ENCODE measurements at regions not wholly inside any gene's neighbourhood (a gene's known extent, or its start where the extent isn't known, plus 50 kb on each side); places are given as distances from the start of the nearest gene placed in this dataset.

DNA sequence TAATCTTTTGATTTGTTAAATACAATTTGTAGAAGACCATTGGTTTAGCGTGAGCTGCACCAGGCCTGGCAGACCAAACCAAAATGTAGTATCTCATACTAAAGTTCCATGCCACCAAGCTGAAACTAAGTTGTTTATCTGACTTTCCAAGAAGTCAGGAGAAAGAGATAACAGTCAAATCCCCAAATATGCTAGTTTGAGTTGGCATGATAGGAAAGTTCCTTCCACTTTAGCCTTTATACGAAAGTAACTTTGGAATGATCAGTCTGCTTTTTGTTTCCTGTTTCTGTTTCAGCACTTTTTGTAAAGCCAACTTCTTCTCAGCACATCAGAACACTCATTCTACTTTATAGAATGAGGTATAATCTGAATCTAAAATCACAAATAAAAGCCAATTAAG lies 449.2 kb downstream of the GRXCR1 start:
- 0% methylated on average over 2 of the region's 2 CpGs for WGBS (ENCODE audit: insufficient coverage, low coverage, missing lambda C conversion rate)
- FAIRE-seq (no peak), ATAC-seq (no peak), DNase-seq (ENCODE audit: extremely low read depth in 1 of 4, low spot score in 3 of 4) (no peak)
- no peak overlapping the region for H3K4me2 ChIP-seq (ENCODE audit: insufficient read depth, low read length)
- no peaks in the 10 kb centered on the region for H4K20me1 ChIP-seq (replicated peaks; ENCODE audit: control insufficient read depth, insufficient read depth, low read length)
- BruUV-seq (replicated peaks): no TSS peak
- H3K9me1 ChIP-seq (ENCODE audit: control insufficient read depth, insufficient read depth, low read length): no peaks in the 10 kb centered on the region
- H3K36me3 ChIP-seq (ENCODE audit: control insufficient read depth, insufficient read depth, low read length): no peaks in the 10 kb centered on the region
- intact Hi-C loops (cut with micrococcal nuclease) (no loop called here), in situ Hi-C loops (cut with MboI) (no loop called here)
- H3K4me1 ChIP-seq (replicated peaks in 1 of 2; ENCODE audit: control insufficient read depth in 2 of 2, insufficient read depth in 2 of 2, low read length in 2 of 2): no peaks in the 10 kb centered on the region
- H3K4me3 ChIP-seq: no peak overlapping the region
- no peak overlapping the region for H3K27ac ChIP-seq (ENCODE audit: extremely low read depth, low read depth, low read length)
- no peaks in the 10 kb centered on the region for H3K79me2 ChIP-seq (ENCODE audit: control insufficient read depth, insufficient read depth, low read length)
- no peak overlapping the region for H3K9ac ChIP-seq (ENCODE audit: insufficient read depth in 1 of 2, low read depth in 2 of 2, low read length in 2 of 2)
- no peak for TF ChIP-seq MTA1 (IDR thresholded peaks at IDR 0.05; ENCODE audit: borderline replicate concordance)
- TF ChIP-seq, protein P1, sequence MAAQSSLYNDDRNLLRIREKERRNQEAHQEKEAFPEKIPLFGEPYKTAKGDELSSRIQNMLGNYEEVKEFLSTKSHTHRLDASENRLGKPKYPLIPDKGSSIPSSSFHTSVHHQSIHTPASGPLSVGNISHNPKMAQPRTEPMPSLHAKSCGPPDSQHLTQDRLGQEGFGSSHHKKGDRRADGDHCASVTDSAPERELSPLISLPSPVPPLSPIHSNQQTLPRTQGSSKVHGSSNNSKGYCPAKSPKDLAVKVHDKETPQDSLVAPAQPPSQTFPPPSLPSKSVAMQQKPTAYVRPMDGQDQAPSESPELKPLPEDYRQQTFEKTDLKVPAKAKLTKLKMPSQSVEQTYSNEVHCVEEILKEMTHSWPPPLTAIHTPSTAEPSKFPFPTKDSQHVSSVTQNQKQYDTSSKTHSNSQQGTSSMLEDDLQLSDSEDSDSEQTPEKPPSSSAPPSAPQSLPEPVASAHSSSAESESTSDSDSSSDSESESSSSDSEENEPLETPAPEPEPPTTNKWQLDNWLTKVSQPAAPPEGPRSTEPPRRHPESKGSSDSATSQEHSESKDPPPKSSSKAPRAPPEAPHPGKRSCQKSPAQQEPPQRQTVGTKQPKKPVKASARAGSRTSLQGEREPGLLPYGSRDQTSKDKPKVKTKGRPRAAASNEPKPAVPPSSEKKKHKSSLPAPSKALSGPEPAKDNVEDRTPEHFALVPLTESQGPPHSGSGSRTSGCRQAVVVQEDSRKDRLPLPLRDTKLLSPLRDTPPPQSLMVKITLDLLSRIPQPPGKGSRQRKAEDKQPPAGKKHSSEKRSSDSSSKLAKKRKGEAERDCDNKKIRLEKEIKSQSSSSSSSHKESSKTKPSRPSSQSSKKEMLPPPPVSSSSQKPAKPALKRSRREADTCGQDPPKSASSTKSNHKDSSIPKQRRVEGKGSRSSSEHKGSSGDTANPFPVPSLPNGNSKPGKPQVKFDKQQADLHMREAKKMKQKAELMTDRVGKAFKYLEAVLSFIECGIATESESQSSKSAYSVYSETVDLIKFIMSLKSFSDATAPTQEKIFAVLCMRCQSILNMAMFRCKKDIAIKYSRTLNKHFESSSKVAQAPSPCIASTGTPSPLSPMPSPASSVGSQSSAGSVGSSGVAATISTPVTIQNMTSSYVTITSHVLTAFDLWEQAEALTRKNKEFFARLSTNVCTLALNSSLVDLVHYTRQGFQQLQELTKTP (IDR thresholded peaks at IDR 0.05; ENCODE audit: low read depth in 1 of 2, partially characterized antibody in 2 of 2): no peak
- TF ChIP-seq, protein P2, sequence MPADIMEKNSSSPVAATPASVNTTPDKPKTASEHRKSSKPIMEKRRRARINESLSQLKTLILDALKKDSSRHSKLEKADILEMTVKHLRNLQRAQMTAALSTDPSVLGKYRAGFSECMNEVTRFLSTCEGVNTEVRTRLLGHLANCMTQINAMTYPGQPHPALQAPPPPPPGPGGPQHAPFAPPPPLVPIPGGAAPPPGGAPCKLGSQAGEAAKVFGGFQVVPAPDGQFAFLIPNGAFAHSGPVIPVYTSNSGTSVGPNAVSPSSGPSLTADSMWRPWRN (IDR thresholded peaks at IDR 0.05; ENCODE audit: low read depth): no peak
- no peak for TF ChIP-seq RBM25 (IDR thresholded peaks at IDR 0.05; ENCODE audit: low read depth, low read length, severe bottlenecking)
- TF ChIP-seq NEUROD1 (IDR thresholded peaks at IDR 0.05; ENCODE audit: borderline replicate concordance, low read depth, low read length, partially characterized antibody): no peak
- no peak for TF ChIP-seq FOXA1 (IDR thresholded peaks at IDR 0.05; ENCODE audit: borderline replicate concordance)
- no peak for TF ChIP-seq ZNF197 (CRISPR knock-in tag; IDR thresholded peaks at IDR 0.05; ENCODE audit: low read depth)
- H3K27me3 ChIP-seq (ENCODE audit: control insufficient read depth in 2 of 2, insufficient read depth in 2 of 2, low read length in 2 of 2): no peaks in the 10 kb centered on the region
- ChIA-PET CTCF (ENCODE audit: low intra/inter-chr PET ratio) (no interaction called here), POLR2A (no interaction called here)
- no peaks in the 10 kb centered on the region for H3K9me3 ChIP-seq (replicated peaks; ENCODE audit: control insufficient read depth, insufficient read depth, low read depth, low read length)
- no peak overlapping the region for H2AFZ ChIP-seq (ENCODE audit: low read depth, low read length)
